Neural cell (in vitro differentiated cells): ENCODE measurements at regions not wholly inside any gene's neighbourhood (a gene's known extent, or its start where the extent isn't known, plus 50 kb on each side); places are given as distances from the start of the nearest gene placed in this dataset.

ENCODE experiments used
- CTCF ChIP-seq: fragments of 450-650 bp; IDR thresholded peaks from 2 replicates; pipeline ENCODE4 v1.5.1; 2014; ENCODE audit warnings: antibody characterized with exemption, mild to moderate bottlenecking, moderate library complexity; ENCODE audit not compliant: poor library complexity, severe bottlenecking
- EZH2 ChIP-seq: fragments of 200-600, 300-800 bp; shearing (Covaris generic), sonication (generic); IDR thresholded peaks from 2 replicates; pipeline ENCODE4 v1.6.1; 2014; ENCODE audit warnings: antibody characterized with exemption, low read length, borderline replicate concordance, mild to moderate bottlenecking; ENCODE audit not compliant: insufficient read depth, poor library complexity, severe bottlenecking
- MXI1 ChIP-seq: fragments of 450-650 bp; conservative IDR thresholded peaks from 2 replicates; pipeline ENCODE4 v1.6.1; 2014; ENCODE audit warnings: antibody characterized with exemption, mild to moderate bottlenecking; ENCODE audit not compliant: poor library complexity, severe bottlenecking
- POLR2AphosphoS5 ChIP-seq: IDR thresholded peaks from 2 replicates; pipeline ENCODE4 v1.6.1; 2012
- REST ChIP-seq: IDR thresholded peaks from 2 replicates; pipeline ENCODE4 v1.6.1; 2012; ENCODE audit warnings: borderline replicate concordance

- TF ChIP-seq POLR2AphosphoS5 (no peak), MXI1 (no peak), CTCF (no peak), REST (no peak), EZH2 (no peak)
Observed at GRCh38 chr4:115365185-115365584, 251.8 kb upstream of the NDST4 start.
